Hepatocyte (in vitro differentiated cells): ENCODE measurements at regions not wholly inside any gene's neighbourhood (a gene's known extent, or its start where the extent isn't known, plus 50 kb on each side); places are given as distances from the start of the nearest gene placed in this dataset.

ENCODE experiments used
- EZH2 ChIP-seq: fragments of 200-600 bp; sonication (generic); IDR thresholded peaks from 2 replicates; pipeline ENCODE4 v1.6.1; 2016; ENCODE audit warnings: antibody characterized with exemption, mild to moderate bottlenecking, borderline replicate concordance
- TF ChIP-seq, protein P1 (sequence below): fragments of 200-600 bp; sonication (generic); IDR thresholded peaks from 2 replicates; pipeline ENCODE4 v1.5.1; 2016; ENCODE audit warnings: antibody characterized with exemption, mild to moderate bottlenecking; ENCODE audit not compliant: poor library complexity

DNA sequence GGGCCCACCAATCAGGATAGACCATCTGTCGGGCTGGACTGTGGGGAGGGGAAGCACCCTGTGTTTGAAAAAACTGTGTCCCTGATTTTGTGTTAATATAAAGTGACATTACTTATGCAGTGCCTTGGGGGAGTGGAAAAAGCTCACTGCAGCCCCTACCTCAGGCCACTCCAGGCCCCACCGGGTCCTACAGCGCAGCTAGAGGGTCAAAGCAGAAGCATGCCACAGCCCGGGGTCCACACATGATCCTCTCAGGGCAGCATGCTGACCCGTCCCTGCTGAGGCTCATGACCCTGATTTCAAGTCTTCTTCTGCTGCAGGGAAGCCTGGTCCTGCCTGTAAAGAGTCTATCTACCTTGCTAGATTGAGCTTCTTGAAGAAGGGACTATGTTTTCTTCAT lies 133.0 kb upstream of the PLCB4 start:
- TF ChIP-seq, protein P1, sequence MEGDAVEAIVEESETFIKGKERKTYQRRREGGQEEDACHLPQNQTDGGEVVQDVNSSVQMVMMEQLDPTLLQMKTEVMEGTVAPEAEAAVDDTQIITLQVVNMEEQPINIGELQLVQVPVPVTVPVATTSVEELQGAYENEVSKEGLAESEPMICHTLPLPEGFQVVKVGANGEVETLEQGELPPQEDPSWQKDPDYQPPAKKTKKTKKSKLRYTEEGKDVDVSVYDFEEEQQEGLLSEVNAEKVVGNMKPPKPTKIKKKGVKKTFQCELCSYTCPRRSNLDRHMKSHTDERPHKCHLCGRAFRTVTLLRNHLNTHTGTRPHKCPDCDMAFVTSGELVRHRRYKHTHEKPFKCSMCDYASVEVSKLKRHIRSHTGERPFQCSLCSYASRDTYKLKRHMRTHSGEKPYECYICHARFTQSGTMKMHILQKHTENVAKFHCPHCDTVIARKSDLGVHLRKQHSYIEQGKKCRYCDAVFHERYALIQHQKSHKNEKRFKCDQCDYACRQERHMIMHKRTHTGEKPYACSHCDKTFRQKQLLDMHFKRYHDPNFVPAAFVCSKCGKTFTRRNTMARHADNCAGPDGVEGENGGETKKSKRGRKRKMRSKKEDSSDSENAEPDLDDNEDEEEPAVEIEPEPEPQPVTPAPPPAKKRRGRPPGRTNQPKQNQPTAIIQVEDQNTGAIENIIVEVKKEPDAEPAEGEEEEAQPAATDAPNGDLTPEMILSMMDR: no peak
- no peak for TF ChIP-seq EZH2
